ENCODE measurements at regions not wholly inside any gene's neighbourhood (a gene's known extent, or its start where the extent isn't known, plus 50 kb on each side); places are given as distances from the start of the nearest gene placed in this dataset.
A peak's percentile ranks its signal among the peaks of the same experiment; 100 is the strongest.

GRCh38 chr6:56005426-56005825 lies 130.0 kb upstream of the BMP5 start:
- H3K79me2 ChIP-seq (ENCODE audit: insufficient read depth): no peaks in the 10 kb centered on the region
- no peak overlapping the region for H3K27ac ChIP-seq
- TF ChIP-seq EZH2 (IDR thresholded peaks at IDR 0.05; ENCODE audit: insufficient read depth, poor library complexity, severe bottlenecking): no peak
- no peak for TF ChIP-seq EZH2phosphoT487 (IDR thresholded peaks at IDR 0.05; ENCODE audit: insufficient read depth, low read depth)
- no peaks in the 10 kb centered on the region for H3K9me3 ChIP-seq (ENCODE audit: low read depth)
- no peak for DNase-seq
- no peak overlapping the region for H3K4me3 ChIP-seq
- no peaks in the 10 kb centered on the region for H3K27me3 ChIP-seq (replicated peaks; ENCODE audit: insufficient read depth)
- no peaks in the 10 kb centered on the region; the same call in 1 of the 2 replicates for H3K9me2 ChIP-seq (ENCODE audit: insufficient read depth)
- H4K20me1 ChIP-seq (ENCODE audit: insufficient read depth): no peaks in the 10 kb centered on the region
- 91 to 100% methylated on average over 1 of the region's 1 CpG for WGBS, 2 experiments (ENCODE audit: low coverage in 1 of 2, low lambda C conversion rate in 2 of 2, missing lambda C conversion rate in 2 of 2)
- no peaks in the 10 kb centered on the region for H3F3A ChIP-seq (ENCODE audit: insufficient read depth)
- H3K36me3 ChIP-seq (ENCODE audit: low read depth): no peaks in the 10 kb centered on the region
- H3K4me1 ChIP-seq (ENCODE audit: insufficient read depth): peaks cover 22% of the 10 kb centered on the region
- no peak overlapping the region for H3K4me2 ChIP-seq (ENCODE audit: unreplicated experiment)
- in situ Hi-C loops (cut with MboI): no loop called here
- H3K9ac ChIP-seq: no peak overlapping the region
- no peak overlapping the region for H2AFZ ChIP-seq

DNA sequence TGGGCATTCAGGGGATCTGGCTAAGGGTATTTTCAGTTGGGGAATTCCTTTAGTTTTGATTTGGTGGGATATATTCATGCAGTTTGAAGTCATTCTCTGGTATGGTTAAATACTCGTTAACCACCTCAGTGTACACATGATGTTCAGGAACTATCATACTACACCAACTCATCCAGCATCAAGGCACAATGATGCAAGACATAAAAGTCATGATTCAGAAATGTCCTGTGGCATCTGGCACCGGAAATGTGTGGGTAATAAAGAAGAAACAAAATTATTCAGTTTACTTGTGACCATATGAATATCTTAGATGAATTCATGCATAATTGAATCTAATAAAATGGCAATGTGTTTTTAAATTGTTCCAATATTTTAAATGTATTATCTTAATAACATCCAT lies 129.0 kb upstream of the BMP5 start:
- Histone ChIP-seq H4K20me1 (ENCODE audit: insufficient read depth) (no peaks in the 10 kb centered on the region), H3F3A (ENCODE audit: insufficient read depth) (no peaks in the 10 kb centered on the region), H3K4me1 (ENCODE audit: insufficient read depth) (peaks cover 16% of the 10 kb centered on the region), H3K27ac (no peak overlapping the region), H3K9me2 (ENCODE audit: insufficient read depth) (no peaks in the 10 kb centered on the region; the same call in 1 of the 2 replicates), H3K9ac (no peak overlapping the region), H3K79me2 (ENCODE audit: insufficient read depth) (no peaks in the 10 kb centered on the region), H3K9me3 (ENCODE audit: low read depth) (no peaks in the 10 kb centered on the region), H3K4me2 (ENCODE audit: unreplicated experiment) (no peak overlapping the region), H3K27me3 (replicated peaks; ENCODE audit: insufficient read depth) (no peaks in the 10 kb centered on the region), H3K4me3 (no peak overlapping the region), H3K36me3 (ENCODE audit: low read depth) (no peaks in the 10 kb centered on the region), H2AFZ (no peak overlapping the region)
- WGBS, 2 experiments (ENCODE audit: low coverage in 1 of 2, low lambda C conversion rate in 2 of 2, missing lambda C conversion rate in 2 of 2): 21 to 30% methylated on average over 2 of the region's 2 CpGs
- TF ChIP-seq EZH2phosphoT487 (IDR thresholded peaks at IDR 0.05; ENCODE audit: insufficient read depth, low read depth) (no peak), EZH2 (IDR thresholded peaks at IDR 0.05; ENCODE audit: insufficient read depth, poor library complexity, severe bottlenecking) (no peak)
- DNase-seq: peak; percentile 79
- in situ Hi-C loops (cut with MboI): no loop called here

DNA sequence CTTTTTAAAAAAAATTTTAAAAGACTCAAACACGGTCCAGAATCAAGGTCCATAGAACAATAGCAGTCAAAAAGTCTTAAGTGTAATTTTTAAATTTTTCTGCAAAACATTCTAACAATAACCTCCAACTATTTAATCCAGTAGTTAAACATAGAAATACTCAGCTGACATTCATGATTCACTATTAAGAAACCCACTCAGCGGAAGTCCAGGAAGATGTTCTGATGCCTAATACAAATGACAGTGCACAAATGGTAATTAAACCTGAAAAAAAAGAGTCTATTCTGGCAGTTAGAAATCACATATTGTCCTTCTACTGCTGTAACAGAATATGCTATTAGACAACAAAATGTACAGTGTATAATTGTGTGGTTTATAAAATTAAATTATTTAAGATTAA lies 128.2 kb upstream of the BMP5 start:
- Histone ChIP-seq H3K9me2 (ENCODE audit: insufficient read depth) (no peaks in the 10 kb centered on the region; the same call in 1 of the 2 replicates), H3K4me3 (no peak overlapping the region), H2AFZ (no peak overlapping the region), H3K36me3 (ENCODE audit: low read depth) (no peaks in the 10 kb centered on the region), H3K9me3 (ENCODE audit: low read depth) (no peaks in the 10 kb centered on the region), H4K20me1 (ENCODE audit: insufficient read depth) (no peaks in the 10 kb centered on the region), H3K4me1 (ENCODE audit: insufficient read depth) (peaks cover 16% of the 10 kb centered on the region), H3K27ac (no peak overlapping the region), H3K27me3 (replicated peaks; ENCODE audit: insufficient read depth) (no peaks in the 10 kb centered on the region), H3F3A (ENCODE audit: insufficient read depth) (no peaks in the 10 kb centered on the region), H3K79me2 (ENCODE audit: insufficient read depth) (no peaks in the 10 kb centered on the region), H3K4me2 (ENCODE audit: unreplicated experiment) (no peak overlapping the region), H3K9ac (no peak overlapping the region)
- TF ChIP-seq EZH2 (IDR thresholded peaks at IDR 0.05; ENCODE audit: insufficient read depth, poor library complexity, severe bottlenecking): no peak
- TF ChIP-seq EZH2phosphoT487 (IDR thresholded peaks at IDR 0.05; ENCODE audit: insufficient read depth, low read depth): no peak
- DNase-seq: no peak
- in situ Hi-C loops (cut with MboI): no loop called here
- 94% methylated on average over 2 of the region's 2 CpGs for WGBS, 2 experiments (ENCODE audit: low coverage in 1 of 2, low lambda C conversion rate in 2 of 2, missing lambda C conversion rate in 2 of 2)

- Histone ChIP-seq H3K4me2 (ENCODE audit: unreplicated experiment) (no peak overlapping the region), H3K36me3 (ENCODE audit: low read depth) (no peaks in the 10 kb centered on the region), H3F3A (ENCODE audit: insufficient read depth) (no peaks in the 10 kb centered on the region), H3K9me2 (ENCODE audit: insufficient read depth) (no peaks in the 10 kb centered on the region; the same call in 1 of the 2 replicates), H2AFZ (no peak overlapping the region), H3K27me3 (replicated peaks; ENCODE audit: insufficient read depth) (no peaks in the 10 kb centered on the region), H3K9ac (no peak overlapping the region), H3K4me3 (no peak overlapping the region), H3K79me2 (ENCODE audit: insufficient read depth) (no peaks in the 10 kb centered on the region), H3K4me1 (ENCODE audit: insufficient read depth) (peaks cover 16% of the 10 kb centered on the region), H3K9me3 (ENCODE audit: low read depth) (no peaks in the 10 kb centered on the region), H4K20me1 (ENCODE audit: insufficient read depth) (no peaks in the 10 kb centered on the region), H3K27ac (no peak overlapping the region)
- no peak for DNase-seq
- in situ Hi-C loops (cut with MboI): no loop called here
- TF ChIP-seq EZH2 (IDR thresholded peaks at IDR 0.05; ENCODE audit: insufficient read depth, poor library complexity, severe bottlenecking) (no peak), EZH2phosphoT487 (IDR thresholded peaks at IDR 0.05; ENCODE audit: insufficient read depth, low read depth) (no peak)
- WGBS, 2 experiments (ENCODE audit: low coverage in 1 of 2, low lambda C conversion rate in 2 of 2, missing lambda C conversion rate in 2 of 2): 64 to 68% methylated on average over 5 of the region's 5 CpGs
Observed at GRCh38 chr6:56002336-56002735, 126.9 kb upstream of the BMP5 start.

- Histone ChIP-seq H3K4me2 (ENCODE audit: unreplicated experiment) (no peak overlapping the region), H4K20me1 (ENCODE audit: insufficient read depth) (no peaks in the 10 kb centered on the region), H3F3A (ENCODE audit: insufficient read depth) (no peaks in the 10 kb centered on the region), H3K4me1 (ENCODE audit: insufficient read depth) (peaks cover 5% of the 10 kb centered on the region; the same call in 1 of the 2 replicates), H3K36me3 (ENCODE audit: low read depth) (no peaks in the 10 kb centered on the region), H3K27me3 (replicated peaks; ENCODE audit: insufficient read depth) (no peaks in the 10 kb centered on the region), H3K9ac (no peak overlapping the region), H3K27ac (no peak overlapping the region), H3K79me2 (ENCODE audit: insufficient read depth) (no peaks in the 10 kb centered on the region), H3K9me3 (ENCODE audit: low read depth) (no peaks in the 10 kb centered on the region), H3K4me3 (no peak overlapping the region), H2AFZ (no peak overlapping the region), H3K9me2 (ENCODE audit: insufficient read depth) (no peaks in the 10 kb centered on the region; the same call in 1 of the 2 replicates)
- 84 to 87% methylated on average over 2 of the region's 2 CpGs for WGBS, 2 experiments (ENCODE audit: low coverage in 1 of 2, low lambda C conversion rate in 2 of 2, missing lambda C conversion rate in 2 of 2)
- no peak for DNase-seq
- TF ChIP-seq EZH2phosphoT487 (IDR thresholded peaks at IDR 0.05; ENCODE audit: insufficient read depth, low read depth): no peak
- TF ChIP-seq EZH2 (IDR thresholded peaks at IDR 0.05; ENCODE audit: insufficient read depth, poor library complexity, severe bottlenecking): no peak
- in situ Hi-C loops (cut with MboI): loop anchor here (25.0 kb wide), 1 partner anchor 564 kb away; no protein-coding TSS in a partner anchor
Observed at GRCh38 chr6:55998576-55998975, 123.2 kb upstream of the BMP5 start.

All from GM23248 (cell line).